PC-3 (cell line): ENCODE measurements at regions not wholly inside any gene's neighbourhood (a gene's known extent, or its start where the extent isn't known, plus 50 kb on each side); places are given as distances from the start of the nearest gene placed in this dataset.

ENCODE experiments used
- ATAC-seq: fragments of 200-7000 bp; cut with Tn5 transposase; 2 replicates; pipeline ENCODE4 v1.9.1; 2020; ENCODE audit warnings: mild to moderate bottlenecking, moderate library complexity
- BruUV-seq: library from RNA; stranded (reverse); fragments of 400-500 nt; replicated peaks from 2 replicates; lab custom pipeline; 2021; lab: Mats Ljungman, UMichigan
- CTCF ChIA-PET: fragments of 300-600 bp; sonication (Branson Sonifier 250); formaldehyde crosslinking; loops from one replicate; lab custom pipeline; 2022; ENCODE audit warnings: antibody characterized with exemption; lab: Charles Lee
- POLR2A ChIA-PET: fragments of 300-600 bp; sonication (Branson Sonifier 250); formaldehyde crosslinking; loops from one replicate; lab custom pipeline; 2022; ENCODE audit warnings: antibody characterized with exemption; ENCODE audit not compliant: unreplicated experiment; lab: Charles Lee
- DNase-seq: peaks from one replicate; pipeline ENCODE4 v3.0.0-alpha.2; 2015
- H2AFZ ChIP-seq: fragments of 300-600 bp; sonication (generic); 2 replicates; pipeline ENCODE4 v1.6.0; 2016; ENCODE audit warnings: antibody characterized with exemption, low read length
- H3F3A ChIP-seq: fragments of 300-600 bp; sonication (generic); one replicate; pipeline ENCODE4 v1.6.0; 2017; ENCODE audit warnings: antibody characterized with exemption, low read length, control low read depth, mild to moderate bottlenecking; ENCODE audit not compliant: unreplicated experiment
- H3K27ac ChIP-seq: fragments of 300-600 bp; sonication (generic); 2 replicates; pipeline ENCODE4 v1.5.1; 2016; ENCODE audit warnings: mild to moderate bottlenecking, low read length
- H3K27me3 ChIP-seq: fragments of 300-600 bp; sonication (generic); 2 replicates; pipeline ENCODE4 v1.6.1; 2016; ENCODE audit warnings: low read length, mixed read lengths
- H3K36me3 ChIP-seq: fragments of 300-600 bp; sonication (generic); 2 replicates; pipeline ENCODE4 v1.6.1; 2016; ENCODE audit warnings: low read depth, mixed run types, low read length, mixed read lengths
- H3K4me1 ChIP-seq: fragments of 300-600 bp; sonication (generic); 2 replicates; pipeline ENCODE4 v1.5.1; 2016; ENCODE audit warnings: low read length; ENCODE audit not compliant: insufficient read depth
- H3K4me2 ChIP-seq: fragments of 300-600 bp; sonication (generic); 2 replicates; pipeline ENCODE4 v1.6.0; 2016; ENCODE audit warnings: low read length
- H3K4me3 ChIP-seq: fragments of 300-600 bp; sonication (generic); 2 replicates; pipeline ENCODE4 v1.5.1; 2016; ENCODE audit warnings: mild to moderate bottlenecking, low read length, mixed read lengths
- H3K79me2 ChIP-seq: fragments of 300-600 bp; sonication (generic); 2 replicates; pipeline ENCODE4 v1.6.1; 2017; ENCODE audit warnings: low read length, mixed read lengths
- H3K9ac ChIP-seq: fragments of 300-600 bp; sonication (generic); 2 replicates; pipeline ENCODE4 v1.6.0; 2016; ENCODE audit warnings: mild to moderate bottlenecking, low read length
- H3K9me2 ChIP-seq: fragments of 300-600 bp; sonication (generic); replicated peaks from 2 replicates; pipeline ENCODE4 v1.6.1; 2016; ENCODE audit warnings: mixed run types, low read length, mixed read lengths
- H3K9me3 ChIP-seq: fragments of 300-600 bp; sonication (generic); 2 replicates; pipeline ENCODE4 v1.6.1; 2016; ENCODE audit warnings: low read length, mixed read lengths
- H4K20me1 ChIP-seq: fragments of 300-600 bp; sonication (generic); 2 replicates; pipeline ENCODE4 v1.6.1; 2016; ENCODE audit warnings: low read length, mixed read lengths
- CTCF ChIP-seq: fragments of 300-600 bp; sonication (generic); conservative IDR thresholded peaks from 2 replicates; pipeline ENCODE4 v1.5.1; 2017; ENCODE audit warnings: antibody characterized with exemption, low read depth, mild to moderate bottlenecking, low read length
- EZH2 ChIP-seq: fragments of 300-600 bp; sonication (generic); IDR thresholded peaks from one replicate; pipeline ENCODE4 v1.6.1; 2017; ENCODE audit warnings: antibody characterized with exemption, mild to moderate bottlenecking, low read length; ENCODE audit not compliant: unreplicated experiment
- EZH2phosphoT487 ChIP-seq: fragments of 300-600 bp; sonication (generic); IDR thresholded peaks from 2 replicates; pipeline ENCODE4 v1.6.1; 2018; ENCODE audit warnings: mild to moderate bottlenecking, antibody characterized with exemption, low read length, borderline replicate concordance
- intact Hi-C: fragments of 100-400 bp; cut with micrococcal nuclease; formaldehyde crosslinking; loops from 2 replicates; pipeline ENCODE4 v1.9.0; 2023

- no peak overlapping the region for H3K9ac ChIP-seq
- H2AFZ ChIP-seq: no peak overlapping the region
- H3K79me2 ChIP-seq: no peaks in the 10 kb centered on the region
- H3K4me3 ChIP-seq: no peak overlapping the region
- DNase-seq: no peak
- H3K4me2 ChIP-seq: no peak overlapping the region
- BruUV-seq: no TSS peak
- POLR2A ChIA-PET: no interaction called here
- H4K20me1 ChIP-seq: no peaks in the 10 kb centered on the region
- H3K9me3 ChIP-seq: no peaks in the 10 kb centered on the region
- no peaks in the 10 kb centered on the region for H3K9me2 ChIP-seq
- CTCF ChIA-PET: no interaction called here
- no peaks in the 10 kb centered on the region for H3F3A ChIP-seq
- intact Hi-C loops: no loop called here
- H3K4me1 ChIP-seq: no peaks in the 10 kb centered on the region
- no peak for TF ChIP-seq CTCF
- no peak for TF ChIP-seq EZH2phosphoT487
- TF ChIP-seq EZH2: no peak
- ATAC-seq: no peak
- peaks cover 68% of the 10 kb centered on the region for H3K27me3 ChIP-seq
- H3K27ac ChIP-seq: no peak overlapping the region
- H3K36me3 ChIP-seq: no peaks in the 10 kb centered on the region
These were observed 124.3 kb upstream of the SLC25A48 start for GRCh38 chr5:135710045-135710675.

DNA sequence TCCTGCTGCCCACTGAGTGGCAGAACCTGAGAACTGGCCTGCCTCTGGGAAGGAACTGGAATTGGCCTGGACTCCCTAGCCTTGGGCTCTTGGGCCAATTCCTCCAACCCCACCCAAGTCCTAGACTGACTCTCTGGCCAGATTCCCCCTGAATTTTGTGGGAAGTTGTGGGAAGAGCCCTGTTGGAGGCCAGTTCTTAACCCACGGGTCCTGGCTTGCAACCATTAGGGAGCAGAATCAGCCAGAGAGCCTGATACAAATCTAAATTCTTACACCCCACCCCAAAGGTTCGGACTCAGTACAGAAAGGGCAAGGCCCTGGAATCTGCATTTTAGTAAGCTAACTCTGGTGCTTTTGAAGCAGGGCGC lies 125.3 kb upstream of the SLC25A48 start:
- POLR2A ChIA-PET: no interaction called here
- Histone ChIP-seq H3K9me3 (no peaks in the 10 kb centered on the region), H3F3A (no peaks in the 10 kb centered on the region), H3K4me3 (no peak overlapping the region), H4K20me1 (no peaks in the 10 kb centered on the region), H3K4me2 (no peak overlapping the region), H3K4me1 (no peaks in the 10 kb centered on the region), H3K9ac (no peak overlapping the region), H3K9me2 (no peaks in the 10 kb centered on the region), H2AFZ (no peak overlapping the region), H3K79me2 (no peaks in the 10 kb centered on the region), H3K27me3 (peaks cover 63% of the 10 kb centered on the region), H3K27ac (no peak overlapping the region), H3K36me3 (no peaks in the 10 kb centered on the region)
- no TSS peak for BruUV-seq
- TF ChIP-seq EZH2 (no peak), EZH2phosphoT487 (no peak), CTCF (no peak)
- CTCF ChIA-PET: no interaction called here
- ATAC-seq: no peak
- intact Hi-C loops: no loop called here
- no peak for DNase-seq

DNA sequence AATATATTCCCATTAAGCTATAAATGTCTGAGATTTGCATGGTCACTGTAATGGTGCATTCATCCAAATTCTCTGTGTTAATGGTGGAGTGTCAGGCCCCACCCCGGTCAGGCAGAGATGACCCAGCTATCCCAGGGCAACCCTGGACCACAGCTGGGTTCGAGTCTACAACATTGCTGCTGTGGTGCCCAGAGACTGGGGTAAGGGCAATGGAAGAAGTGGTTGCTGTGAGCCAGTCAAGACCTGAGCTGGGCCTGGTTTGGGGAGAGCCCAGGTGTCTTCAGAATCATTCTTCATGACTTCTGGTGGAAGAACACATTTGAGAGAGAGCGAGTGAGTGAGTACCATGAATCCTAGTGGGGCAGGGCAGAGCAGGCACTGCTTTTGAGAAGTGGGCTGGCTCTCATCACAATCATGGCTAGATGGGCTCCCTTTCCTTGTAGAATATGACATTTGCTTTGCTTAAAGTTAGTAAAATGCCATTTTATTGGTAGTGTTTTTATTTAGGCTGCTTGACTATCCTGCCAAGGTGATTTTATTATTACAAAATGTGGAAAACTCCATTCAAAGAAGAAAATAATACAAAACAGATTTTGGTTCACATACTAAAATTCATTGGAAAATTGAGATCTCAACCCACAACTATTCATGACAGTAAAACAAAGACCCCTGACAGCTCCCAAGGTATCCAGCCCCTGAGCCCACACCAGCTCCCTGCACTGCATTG lies 125.8 kb upstream of the SLC25A48 start:
- Histone ChIP-seq H3K27ac (no peak overlapping the region), H3K9me3 (no peaks in the 10 kb centered on the region), H3K9ac (no peak overlapping the region), H3K4me1 (no peaks in the 10 kb centered on the region), H3K79me2 (no peaks in the 10 kb centered on the region), H3K4me3 (no peak overlapping the region), H4K20me1 (no peaks in the 10 kb centered on the region), H3K36me3 (no peaks in the 10 kb centered on the region), H3F3A (no peaks in the 10 kb centered on the region), H3K4me2 (no peak overlapping the region), H3K9me2 (no peaks in the 10 kb centered on the region), H2AFZ (no peak overlapping the region), H3K27me3 (peaks cover 62% of the 10 kb centered on the region)
- ATAC-seq (no peak), DNase-seq (no peak)
- POLR2A ChIA-PET: no interaction called here
- no peak for TF ChIP-seq EZH2phosphoT487
- TF ChIP-seq EZH2: no peak
- no peak for TF ChIP-seq CTCF
- CTCF ChIA-PET: no interaction called here
- no TSS peak for BruUV-seq
- intact Hi-C loops: no loop called here
